Heart right ventricle (tissue), 16 donors: ENCODE measurements at regions not wholly inside any gene's neighbourhood (a gene's known extent, or its start where the extent isn't known, plus 50 kb on each side); places are given as distances from the start of the nearest gene placed in this dataset.

ENCODE experiments used
- ATAC-seq, 8 donors: fragments of 200-7000 bp; cut with Tn5 transposase; one replicate each; pipeline ENCODE4 v1.9.1; 2020; ENCODE audit warnings: mild to moderate bottlenecking in 8 of 8, moderate library complexity in 8 of 8, moderate number of reproducible peaks in 1 of 8
- DNase-seq, 2 donors: peaks; one replicate each; pipeline ENCODE4 v3.0.0-alpha.2; 2020
- H3K27ac ChIP-seq, 10 donors: fragments of 200-600 bp; sonication (generic) in 2 of 10; one replicate each; pipeline versions ENCODE4 v1.5.0 to v1.8.0; 2020 to 2022; ENCODE audit warnings: mild to moderate bottlenecking in 3 of 10
- H3K27me3 ChIP-seq, 7 donors: fragments of 200-600 bp; one replicate each; pipeline ENCODE4 v1.8.0; 2021 to 2022; ENCODE audit warnings: mild to moderate bottlenecking in 2 of 7
- H3K36me3 ChIP-seq, 9 donors: fragments of 200-600 bp; sonication (generic) in 1 of 9; one replicate each; pipeline versions ENCODE4 v1.5.0 to v1.8.0; 2020 to 2022; ENCODE audit warnings: mild to moderate bottlenecking in 2 of 9
- H3K4me1 ChIP-seq, 9 donors: fragments of 200-600 bp; sonication (generic) in 1 of 9; one replicate each; pipeline versions ENCODE4 v1.5.0 to v1.8.0; 2020 to 2022; ENCODE audit warnings: mild to moderate bottlenecking in 4 of 9
- H3K4me3 ChIP-seq, 10 donors: fragments of 200-600 bp; sonication (generic) in 2 of 10; one replicate each; pipeline versions ENCODE4 v1.5.0 to v1.8.0; 2020 to 2022; ENCODE audit warnings: mild to moderate bottlenecking in 7 of 10, moderate library complexity in 2 of 10
- H3K9me3 ChIP-seq, 11 donors: fragments of 200-600 bp in 10 of 11; sonication (generic) in 2 of 11; one replicate each; pipeline versions ENCODE4 v1.5.0 to v1.8.0; 2013 to 2022; ENCODE audit warnings: mild to moderate bottlenecking in 2 of 11, control low read depth in 1 of 11, moderate library complexity in 1 of 11
- CTCF ChIP-seq, 9 donors: fragments of 200-600 bp; sonication (generic) in 2 of 9; IDR thresholded peaks; one replicate each; pipeline versions ENCODE4 v1.5.0 to v1.8.0; 2021 to 2022; ENCODE audit warnings: antibody characterized with exemption in 9 of 9, mild to moderate bottlenecking in 5 of 9, moderate library complexity in 1 of 9
- WGBS, 2 donors: extraction: QIAGEN DNeasy Blood & Tissue Kit; methylation state at CpG; one replicate each; pipeline ENCODE4 v1.1.7; 2013; ENCODE audit warnings: inconsistent platforms in 1 of 2; 5-methylcytosine and 5-hydroxymethylcytosine counted together
- intact Hi-C, 10 donors: fragments of 100-400 bp; cut with DNase I; formaldehyde crosslinking; loops; one replicate each; pipeline versions ENCODE4 v1.11.1 to v1.14.2; 2022
- donor health status: Arrhythmogenic right ventricular cardiomyopathy.
- donor health status: ischemic (EF 13 %, LVEDD 7.1; RV severe dilation, severe dysfunction).
- donor health status: healthy with polysubstance abuse.
- donor health status: DM: no; HTN: yes; CAD: no.
- donor health status: DM: no; HTN: no; CAD: no.
- donor health status: ischemic (EF 25% LVEDD 6.9; RV normal size, moderate dysfunction).
- donor health status: ischemic (EF 25% LVEDD 5.7; RV mildly dilated, moderate dysfunction).
- donor health status: healthy.
- donor health status: DM: yes; HTN: yes; CAD: no.
- donor health status: Ischemic cardiomyopathy.
- donor health status: ischemic (EF 35%, LVEDD 5.7; RV mildly dilated, moderate dysfunction).
- donor health status: nonischemic (EF 11% LVEDD 7.7; RV severe dilation, severe dysfunction).
- donor health status: DM: yes; HTN: yes; CAD: no.
- donor health status: PGD.
- donor health status: ischemic (EF 29% LVEDD 5.4; RV normal size, mild dysfunction).
- donor health status: nonischemic (EF 23%, LVEDD 6.1; RV moderate dilation, normal function).

DNA sequence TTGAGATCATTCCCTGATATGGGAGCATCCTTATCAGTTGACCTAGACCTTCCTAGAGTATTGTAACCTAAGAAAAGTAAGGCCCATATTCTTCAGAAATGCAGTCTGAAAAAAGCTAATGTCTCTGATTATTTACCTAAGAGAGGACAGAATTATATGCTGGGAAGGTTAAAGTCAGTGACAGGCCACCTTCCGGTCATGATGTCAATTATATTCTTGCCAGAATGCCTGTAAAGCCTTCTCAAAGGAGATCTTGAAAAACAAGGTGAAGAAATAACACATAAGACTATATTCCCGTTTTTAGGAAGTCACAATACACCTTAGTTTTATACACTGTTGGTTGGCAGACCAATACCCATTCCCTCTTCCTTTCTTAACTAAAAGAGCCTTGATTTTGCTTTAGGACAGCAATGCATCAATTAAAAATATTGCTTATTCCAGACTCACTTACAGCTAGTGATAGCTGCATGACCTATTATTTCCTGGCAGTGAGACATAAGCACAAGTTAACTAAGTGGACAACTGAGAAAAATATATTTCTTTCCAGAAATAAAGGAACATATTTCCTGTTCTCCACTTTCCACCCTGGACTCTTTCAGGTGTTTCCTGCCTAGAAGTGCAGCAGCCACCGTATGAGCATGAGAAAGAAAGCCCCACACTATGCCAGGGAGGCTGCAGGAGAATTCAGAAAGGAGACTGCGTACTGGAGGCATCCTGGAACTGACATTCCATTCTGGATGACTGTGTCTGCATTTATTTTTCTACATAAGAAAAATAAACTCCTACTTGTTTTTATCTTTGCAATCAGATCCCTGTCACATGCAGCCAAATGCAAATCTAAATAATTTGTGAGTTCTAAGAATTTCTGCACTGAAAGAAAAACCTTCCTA lies 332.9 kb upstream of the PTBP2 start:
- ATAC-seq (no peak), DNase-seq (no peak)
- Histone ChIP-seq H3K27me3 (no peaks in the 10 kb centered on the region), H3K9me3 (peaks cover 0 to 1% (median 0%) of the 10 kb centered on the region in 11 donors), H3K4me3 (no peak overlapping the region), H3K36me3 (no peaks in the 10 kb centered on the region), H3K27ac (no peak overlapping the region), H3K4me1 (no peaks in the 10 kb centered on the region)
- intact Hi-C loops = no loop called here
- WGBS, 2 donors = 53 to 56% methylated on average over 4 of the region's 4 CpGs
- no peak for TF ChIP-seq CTCF (IDR thresholded peaks at IDR 0.05)

DNA sequence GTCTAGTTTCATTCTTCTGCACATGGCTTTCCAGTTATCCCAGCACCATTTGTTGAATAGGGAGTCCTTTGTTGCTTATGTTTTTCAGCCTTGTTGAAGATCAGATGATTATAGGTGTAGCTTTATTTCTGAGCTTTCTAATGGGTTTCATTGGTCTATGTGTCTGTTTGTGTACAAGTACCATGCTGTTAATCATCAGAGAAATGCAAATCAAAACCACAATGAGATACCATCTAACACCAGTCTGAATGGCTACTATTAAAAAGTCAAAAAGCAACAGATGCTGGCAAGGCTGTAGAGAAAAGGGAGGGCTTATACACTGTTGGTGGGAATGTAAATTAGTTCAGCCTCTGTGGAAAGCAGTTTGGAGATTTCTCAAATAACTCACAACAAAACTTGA lies 321.5 kb upstream of the PTBP2 start:
- no peaks in the 10 kb centered on the region for H3K36me3 ChIP-seq
- intact Hi-C loops = no loop called here
- DNase-seq (no peak), ATAC-seq (no peak)
- no peaks in the 10 kb centered on the region for H3K4me1 ChIP-seq
- no peak overlapping the region for H3K4me3 ChIP-seq
- TF ChIP-seq CTCF (IDR thresholded peaks at IDR 0.05) = no peak
- H3K27me3 ChIP-seq = no peaks in the 10 kb centered on the region
- no peak overlapping the region for H3K27ac ChIP-seq
- H3K9me3 ChIP-seq = peaks cover 0 to 7% (median 0%) of the 10 kb centered on the region in 11 donors

DNA sequence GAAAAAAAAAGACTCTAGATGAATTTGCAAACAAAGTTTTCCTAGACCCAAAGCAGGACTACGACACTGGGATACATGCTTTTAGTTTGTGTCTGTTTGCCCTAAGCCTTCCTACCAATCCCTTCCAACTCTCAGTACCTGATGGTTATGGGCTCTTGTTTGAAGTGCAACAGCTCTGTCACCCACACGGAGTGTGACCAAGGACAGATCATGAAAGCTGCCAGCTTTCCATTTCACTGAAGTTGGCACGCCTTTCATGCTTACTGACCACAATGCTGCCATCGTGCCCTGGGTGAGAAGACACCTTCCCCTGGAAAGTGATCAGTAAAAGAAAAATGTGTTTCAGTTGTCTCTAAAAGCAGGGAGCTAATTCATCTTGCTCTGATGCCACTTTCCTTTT lies 312.5 kb upstream of the PTBP2 start:
- no peak for TF ChIP-seq CTCF (IDR thresholded peaks at IDR 0.05)
- H3K9me3 ChIP-seq = no peaks in the 10 kb centered on the region
- ATAC-seq = peak in 5 of 8 donors; percentile 43 to 95 (median 86)
- no peaks in the 10 kb centered on the region for H3K27me3 ChIP-seq
- H3K27ac ChIP-seq = no peak overlapping the region
- intact Hi-C loops = no loop called here
- no peak overlapping the region for H3K4me3 ChIP-seq
- H3K36me3 ChIP-seq = no peaks in the 10 kb centered on the region
- peaks cover 0 to 5% (median 0%) of the 10 kb centered on the region in 9 donors for H3K4me1 ChIP-seq
- WGBS, 2 donors = 45 to 58% methylated on average over 4 of the region's 4 CpGs
- peak; percentile 8 to 9 for DNase-seq

- Histone ChIP-seq H3K4me3 (no peak overlapping the region), H3K27me3 (no peaks in the 10 kb centered on the region), H3K4me1 (peaks cover 0 to 5% (median 0%) of the 10 kb centered on the region in 9 donors), H3K27ac (no peak overlapping the region), H3K36me3 (no peaks in the 10 kb centered on the region), H3K9me3 (no peaks in the 10 kb centered on the region)
- no peak for TF ChIP-seq CTCF (IDR thresholded peaks at IDR 0.05)
- DNase-seq = no peak
- intact Hi-C loops = no loop called here
- peak in 3 of 8 donors; percentile 37 to 64 (median 48) for ATAC-seq
- WGBS, 2 donors = 31 to 45% methylated on average over 3 of the region's 3 CpGs
Measured at GRCh38 chr1:96409689-96410088, 311.9 kb upstream of the PTBP2 start.
